Heart left ventricle (tissue), 13 donors: ENCODE measurements at regions not wholly inside any gene's neighbourhood (a gene's known extent, or its start where the extent isn't known, plus 50 kb on each side); places are given as distances from the start of the nearest gene placed in this dataset.

Experiments used
- POLR2A ChIP-seq, 2 donors: fragments of 450-650 bp; IDR thresholded peaks; one replicate each; pipeline ENCODE4 v1.6.1; 2017; ENCODE audit warnings: antibody characterized with exemption in 2 of 2, mild to moderate bottlenecking in 2 of 2, moderate library complexity in 2 of 2
- TF ChIP-seq, protein P1 (sequence below), 12 donors: fragments of 200-600 bp; sonication (generic) in 4 of 12; IDR thresholded peaks; one replicate each; pipeline versions ENCODE4 v1.5.0 to v1.8.0; 2018 to 2022; ENCODE audit warnings: antibody characterized with exemption in 12 of 12, mild to moderate bottlenecking in 5 of 12
- donor health status: ischemic (EF 13 %, LVEDD 7.1; RV severe dilation, severe dysfunction).
- donor health status: DM: no; HTN: yes; CAD: no.
- donor health status: DM: no; HTN: no; CAD: no.
- donor health status: ischemic (EF 25% LVEDD 6.9; RV normal size, moderate dysfunction).
- donor health status: ischemic (EF 25% LVEDD 5.7; RV mildly dilated, moderate dysfunction).
- donor health status: ischemic (EF 35%, LVEDD 5.7; RV mildly dilated, moderate dysfunction).
- donor health status: nonischemic (EF 11% LVEDD 7.7; RV severe dilation, severe dysfunction).
- donor health status: DM: yes; HTN: yes; CAD: no.
- donor health status: PGD.
- donor health status: ischemic (EF 29% LVEDD 5.4; RV normal size, mild dysfunction).
- donor health status: nonischemic (EF 23%, LVEDD 6.1; RV moderate dilation, normal function).

DNA sequence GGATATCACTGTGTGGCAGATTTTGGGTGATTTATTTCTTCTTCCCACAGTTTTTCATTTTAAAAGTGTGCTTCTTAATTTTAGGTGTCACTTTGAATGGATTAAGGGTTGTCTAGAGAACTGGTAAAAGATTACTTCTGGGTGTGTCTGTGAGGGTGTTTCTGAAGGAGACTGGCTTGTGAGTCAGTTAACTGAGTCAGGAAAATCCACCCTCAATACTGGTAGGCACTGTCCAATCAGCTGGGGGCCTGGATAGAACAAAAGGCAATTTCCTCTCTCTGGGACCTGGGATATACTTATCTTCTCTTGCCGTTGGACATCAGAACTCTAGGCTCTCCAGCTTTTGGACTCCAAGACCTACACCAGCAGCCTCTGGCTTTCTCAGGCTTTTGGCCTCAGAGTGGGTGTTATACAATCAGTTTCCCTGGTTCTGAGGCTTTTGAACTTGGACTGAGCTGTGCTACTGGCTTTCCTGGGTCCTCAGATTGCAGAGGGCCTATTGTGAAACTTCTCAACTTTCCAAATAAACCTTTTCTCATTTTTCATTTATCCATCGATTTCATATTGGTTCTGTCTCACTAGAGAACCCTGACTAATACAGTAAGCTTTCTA, 413.1 kb downstream of the GBA3 start:
- TF ChIP-seq, protein P1, sequence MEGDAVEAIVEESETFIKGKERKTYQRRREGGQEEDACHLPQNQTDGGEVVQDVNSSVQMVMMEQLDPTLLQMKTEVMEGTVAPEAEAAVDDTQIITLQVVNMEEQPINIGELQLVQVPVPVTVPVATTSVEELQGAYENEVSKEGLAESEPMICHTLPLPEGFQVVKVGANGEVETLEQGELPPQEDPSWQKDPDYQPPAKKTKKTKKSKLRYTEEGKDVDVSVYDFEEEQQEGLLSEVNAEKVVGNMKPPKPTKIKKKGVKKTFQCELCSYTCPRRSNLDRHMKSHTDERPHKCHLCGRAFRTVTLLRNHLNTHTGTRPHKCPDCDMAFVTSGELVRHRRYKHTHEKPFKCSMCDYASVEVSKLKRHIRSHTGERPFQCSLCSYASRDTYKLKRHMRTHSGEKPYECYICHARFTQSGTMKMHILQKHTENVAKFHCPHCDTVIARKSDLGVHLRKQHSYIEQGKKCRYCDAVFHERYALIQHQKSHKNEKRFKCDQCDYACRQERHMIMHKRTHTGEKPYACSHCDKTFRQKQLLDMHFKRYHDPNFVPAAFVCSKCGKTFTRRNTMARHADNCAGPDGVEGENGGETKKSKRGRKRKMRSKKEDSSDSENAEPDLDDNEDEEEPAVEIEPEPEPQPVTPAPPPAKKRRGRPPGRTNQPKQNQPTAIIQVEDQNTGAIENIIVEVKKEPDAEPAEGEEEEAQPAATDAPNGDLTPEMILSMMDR (IDR thresholded peaks at IDR 0.05): no peak
- TF ChIP-seq POLR2A (IDR thresholded peaks at IDR 0.05): no peak
